Stimulated activated memory B cell treated with anti-CD40 and anti-IgM and Interleukin-4, amounts not matched to agents 10 μg/mL and 1 μg/mL and 100 μg/mL, for 72 hours (primary cell): ENCODE measurements at regions not wholly inside any gene's neighbourhood (a gene's known extent, or its start where the extent isn't known, plus 50 kb on each side); places are given as distances from the start of the nearest gene placed in this dataset.
"Not testable (repeated sequence)": the region's sequence is repeated elsewhere in the genome, so short reads cannot be mapped to it uniquely, and the experiment has no call there.

ENCODE experiments used
- ATAC-seq: fragments of 150-1000 bp; cut with Tn5 transposase; 2 replicates; pipeline ENCODE4 v1.10.0; 2021
- H3K27ac Mint-ChIP-seq: one replicate; pipeline ENCODE4 v1.8.0; 2022; ENCODE audit warnings: mild to moderate bottlenecking, mixed read lengths
- H3K27me3 Mint-ChIP-seq: one replicate; pipeline ENCODE4 v1.8.0; 2022; ENCODE audit warnings: mixed read lengths
- H3K36me3 Mint-ChIP-seq: one replicate; pipeline ENCODE4 v1.8.0; 2022; ENCODE audit warnings: mixed read lengths
- H3K4me1 Mint-ChIP-seq: one replicate; pipeline ENCODE4 v1.8.0; 2022; ENCODE audit warnings: mixed read lengths
- H3K4me3 Mint-ChIP-seq: one replicate; pipeline ENCODE4 v1.8.0; 2022; ENCODE audit warnings: mild to moderate bottlenecking, moderate library complexity, mixed read lengths
- H3K9me3 Mint-ChIP-seq: one replicate; pipeline ENCODE4 v1.8.0; 2022; ENCODE audit warnings: mixed read lengths

- Mint-ChIP-seq H3K27me3 (no peaks in the 10 kb centered on the region), H3K9me3 (no peaks in the 10 kb centered on the region), H3K36me3 (no peaks in the 10 kb centered on the region), H3K27ac (no peak overlapping the region), H3K4me3 (no peak overlapping the region), H3K4me1 (peaks cover 15% of the 10 kb centered on the region)
- no peak for ATAC-seq
Observed at GRCh38 chr3:30315447-30315846, 291.0 kb upstream of the TGFBR2 start.

GRCh38 chr3:30317561-30317960, 288.8 kb upstream of the TGFBR2 start:
- H3K27me3 Mint-ChIP-seq = no peaks in the 10 kb centered on the region
- H3K36me3 Mint-ChIP-seq = no peaks in the 10 kb centered on the region
- peaks cover 15% of the 10 kb centered on the region for H3K4me1 Mint-ChIP-seq
- H3K4me3 Mint-ChIP-seq = no peak overlapping the region
- ATAC-seq = no peak
- H3K9me3 Mint-ChIP-seq = no peaks in the 10 kb centered on the region
- H3K27ac Mint-ChIP-seq = no peak overlapping the region

- Mint-ChIP-seq H3K36me3 (no peaks in the 10 kb centered on the region), H3K27ac (no peak overlapping the region), H3K4me3 (no peak overlapping the region), H3K9me3 (no peaks in the 10 kb centered on the region), H3K27me3 (no peaks in the 10 kb centered on the region), H3K4me1 (peaks cover 15% of the 10 kb centered on the region)
- ATAC-seq = no peak
Observed at GRCh38 chr3:30318110-30318509, 288.3 kb upstream of the TGFBR2 start.

- no peaks in the 10 kb centered on the region for H3K36me3 Mint-ChIP-seq
- H3K9me3 Mint-ChIP-seq = no peaks in the 10 kb centered on the region
- no peaks in the 10 kb centered on the region for H3K27me3 Mint-ChIP-seq
- peak; percentile 72 for ATAC-seq
- H3K4me3 Mint-ChIP-seq = no peak overlapping the region
- H3K27ac Mint-ChIP-seq = peak overlapping the region; percentile 13
- H3K4me1 Mint-ChIP-seq = peaks cover 13% of the 10 kb centered on the region
Observed at GRCh38 chr3:30319713-30320112, 286.7 kb upstream of the TGFBR2 start.

GRCh38 chr3:30320392-30320791, 286.0 kb upstream of the TGFBR2 start:
- Mint-ChIP-seq H3K27me3 (no peaks in the 10 kb centered on the region), H3K4me3 (no peak overlapping the region), H3K27ac (peak overlapping the region; percentile 13), H3K4me1 (peaks cover 11% of the 10 kb centered on the region), H3K9me3 (no peaks in the 10 kb centered on the region), H3K36me3 (no peaks in the 10 kb centered on the region)
- ATAC-seq = no peak

GRCh38 chr3:30321065-30321464, 285.3 kb upstream of the TGFBR2 start:
- Mint-ChIP-seq H3K4me3 (no peak overlapping the region), H3K4me1 (peaks cover 11% of the 10 kb centered on the region), H3K27ac (no peak overlapping the region), H3K27me3 (no peaks in the 10 kb centered on the region), H3K36me3 (no peaks in the 10 kb centered on the region), H3K9me3 (no peaks in the 10 kb centered on the region)
- no peak for ATAC-seq

GRCh38 chr3:30323649-30324048, 282.8 kb upstream of the TGFBR2 start:
- not testable (repeated sequence) for H3K4me3 Mint-ChIP-seq, H3K27me3 Mint-ChIP-seq, ATAC-seq, H3K9me3 Mint-ChIP-seq, H3K36me3 Mint-ChIP-seq, H3K27ac Mint-ChIP-seq
- H3K4me1 Mint-ChIP-seq = peaks cover 11% of the 10 kb centered on the region

GRCh38 chr3:30324587-30324986, 281.8 kb upstream of the TGFBR2 start:
- no peak overlapping the region for H3K27ac Mint-ChIP-seq
- H3K4me3 Mint-ChIP-seq = no peak overlapping the region
- no peaks in the 10 kb centered on the region for H3K27me3 Mint-ChIP-seq

GRCh38 chr3:30327976-30328375, 278.4 kb upstream of the TGFBR2 start:
- H3K4me1 Mint-ChIP-seq, ATAC-seq, H3K4me3 Mint-ChIP-seq, H3K9me3 Mint-ChIP-seq, H3K27ac Mint-ChIP-seq, H3K27me3 Mint-ChIP-seq, H3K36me3 Mint-ChIP-seq: not testable (repeated sequence)

More at GRCh38 chr3:30324587-30324986, 281.8 kb upstream of the TGFBR2 start:
- Mint-ChIP-seq H3K9me3 (no peaks in the 10 kb centered on the region), H3K36me3 (no peaks in the 10 kb centered on the region), H3K4me1 (peaks cover 8% of the 10 kb centered on the region)
- ATAC-seq = no peak

GRCh38 chr3:30328935-30329334, 277.5 kb upstream of the TGFBR2 start:
- not testable (repeated sequence) for ATAC-seq, H3K36me3 Mint-ChIP-seq, H3K9me3 Mint-ChIP-seq, H3K27ac Mint-ChIP-seq, H3K27me3 Mint-ChIP-seq, H3K4me3 Mint-ChIP-seq
- peaks cover 13% of the 10 kb centered on the region for H3K4me1 Mint-ChIP-seq

- Mint-ChIP-seq H3K9me3 (no peaks in the 10 kb centered on the region), H3K27me3 (no peaks in the 10 kb centered on the region), H3K4me3 (no peak overlapping the region), H3K4me1 (peaks cover 13% of the 10 kb centered on the region), H3K27ac (no peak overlapping the region), H3K36me3 (no peaks in the 10 kb centered on the region)
- ATAC-seq = no peak
Observed at GRCh38 chr3:30331519-30331918, 274.9 kb upstream of the TGFBR2 start.

GRCh38 chr3:30332196-30333021, 274.0 kb upstream of the TGFBR2 start:
- H3K4me3 Mint-ChIP-seq = no peak overlapping the region

GRCh38 chr3:30333143-30333542, 273.3 kb upstream of the TGFBR2 start:
- peaks cover 13% of the 10 kb centered on the region for H3K4me1 Mint-ChIP-seq
- H3K4me3 Mint-ChIP-seq = no peak overlapping the region
- H3K9me3 Mint-ChIP-seq = no peaks in the 10 kb centered on the region
- no peak for ATAC-seq
- H3K27ac Mint-ChIP-seq = no peak overlapping the region
- no peaks in the 10 kb centered on the region for H3K36me3 Mint-ChIP-seq
- H3K27me3 Mint-ChIP-seq = no peaks in the 10 kb centered on the region

More at GRCh38 chr3:30332196-30333021, 274.0 kb upstream of the TGFBR2 start:
- ATAC-seq = peak; percentile 64
- Mint-ChIP-seq H3K27ac (no peak overlapping the region), H3K4me1 (peaks cover 13% of the 10 kb centered on the region), H3K36me3 (no peaks in the 10 kb centered on the region), H3K27me3 (no peaks in the 10 kb centered on the region), H3K9me3 (no peaks in the 10 kb centered on the region)

GRCh38 chr3:30333903-30334302, 272.5 kb upstream of the TGFBR2 start:
- Mint-ChIP-seq H3K4me1 (peaks cover 13% of the 10 kb centered on the region), H3K4me3 (no peak overlapping the region), H3K27ac (no peak overlapping the region), H3K36me3 (no peaks in the 10 kb centered on the region), H3K9me3 (no peaks in the 10 kb centered on the region), H3K27me3 (no peaks in the 10 kb centered on the region)
- no peak for ATAC-seq

- no peaks in the 10 kb centered on the region for H3K27me3 Mint-ChIP-seq
- no peaks in the 10 kb centered on the region for H3K9me3 Mint-ChIP-seq
- no peak overlapping the region for H3K27ac Mint-ChIP-seq
- H3K4me1 Mint-ChIP-seq = peaks cover 6% of the 10 kb centered on the region
- no peak for ATAC-seq
- no peaks in the 10 kb centered on the region for H3K36me3 Mint-ChIP-seq
- no peak overlapping the region for H3K4me3 Mint-ChIP-seq
Observed at GRCh38 chr3:30340500-30340899, 265.9 kb upstream of the TGFBR2 start.

- no peak overlapping the region for H3K27ac Mint-ChIP-seq
- no peaks in the 10 kb centered on the region for H3K36me3 Mint-ChIP-seq
- no peaks in the 10 kb centered on the region for H3K27me3 Mint-ChIP-seq
- H3K4me1 Mint-ChIP-seq = peaks cover 6% of the 10 kb centered on the region
- H3K9me3 Mint-ChIP-seq = no peaks in the 10 kb centered on the region
- no peak for ATAC-seq
- no peak overlapping the region for H3K4me3 Mint-ChIP-seq
Observed at GRCh38 chr3:30341079-30341478, 265.3 kb upstream of the TGFBR2 start.
